AG04450 (cell line): ENCODE measurements at regions not wholly inside any gene's neighbourhood (a gene's known extent, or its start where the extent isn't known, plus 50 kb on each side); places are given as distances from the start of the nearest gene placed in this dataset.
"Not testable (repeated sequence)": the region's sequence is repeated elsewhere in the genome, so short reads cannot be mapped to it uniquely, and the experiment has no call there.

Experiments used
- CTCF ChIA-PET: fragments of 300-600, 350-600 bp; formaldehyde crosslinking; extraction: SDS; loops from one replicate; lab custom pipeline; 2022; ENCODE audit warnings: antibody characterized with exemption, inconsistent platforms; lab: Charles Lee
- POLR2A ChIA-PET: fragments of 350-600 bp; formaldehyde crosslinking; extraction: SDS; loops from one replicate; lab custom pipeline; 2021; ENCODE audit warnings: antibody characterized with exemption, inconsistent platforms; lab: Yijun Ruan, JAX
- DNase-seq: peaks from one replicate; pipeline ENCODE4 v3.0.0-alpha.2; 2011; ENCODE audit warnings: low read depth, low spot score
- H3K27ac ChIP-seq: one replicate; pipeline ENCODE4 v1.5.1; 2012; ENCODE audit warnings: low read depth, low read length, control low read depth
- H3K27me3 ChIP-seq: one replicate; pipeline ENCODE4 v1.6.0; 2012; ENCODE audit warnings: low read length; ENCODE audit not compliant: control insufficient read depth, insufficient read depth
- H3K4me3 ChIP-seq: 2 replicates; pipeline ENCODE4 v1.5.1; 2011; ENCODE audit warnings: mild to moderate bottlenecking, low read depth, low read length, control low read depth
- H3K9me3 ChIP-seq: 2 replicates; pipeline ENCODE4 v1.5.1; 2012; ENCODE audit warnings: low read length; ENCODE audit not compliant: control insufficient read depth, insufficient read depth
- TF ChIP-seq, protein P1 (sequence below): IDR thresholded peaks from 2 replicates; pipeline ENCODE4 v1.5.1; 2011; ENCODE audit warnings: low read depth, low read length, control low read depth, inconsistent platforms

DNA sequence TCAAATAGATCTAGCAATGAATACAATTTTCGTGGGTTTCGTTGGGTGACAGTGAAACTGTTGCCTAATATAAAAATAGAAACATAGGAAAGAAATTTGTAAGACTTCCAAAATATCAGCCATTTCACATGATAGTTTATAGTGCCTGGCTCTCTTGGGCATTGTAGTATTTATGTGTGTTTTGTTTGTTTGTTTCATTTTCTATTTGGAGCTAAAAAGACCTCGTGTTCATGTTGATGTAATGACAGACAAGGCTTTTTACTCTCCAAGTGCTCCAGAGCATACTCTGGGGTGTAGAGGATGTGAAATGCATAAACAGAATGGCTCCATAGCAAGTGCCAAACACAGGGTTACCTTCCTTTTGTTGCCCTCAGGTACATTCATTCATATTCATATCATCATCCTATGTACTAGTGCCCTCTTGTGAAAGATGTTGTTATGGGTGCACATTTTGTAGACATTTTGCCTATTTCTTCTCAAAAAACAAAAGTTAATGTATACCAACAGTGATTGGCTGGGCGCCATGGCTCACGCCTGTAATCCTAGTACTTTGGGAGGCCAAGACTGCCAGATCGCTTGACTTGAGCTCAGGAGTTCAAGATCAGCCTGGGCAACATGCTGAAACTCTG is 100.7 kb upstream of the AMOT start:
- Histone ChIP-seq H3K27ac (no peak overlapping the region), H3K4me3 (no peak overlapping the region), H3K27me3 (no peaks in the 10 kb centered on the region), H3K9me3 (no peaks in the 10 kb centered on the region)
- ChIA-PET CTCF (interaction anchor here (0.6 to 0.7 kb wide), 4 partner anchors 64 to 555 kb away, joined by 3 to 6 read pairs (median 5); no protein-coding TSS in a partner anchor), POLR2A (no interaction called here)
- DNase-seq: no peak
- TF ChIP-seq, protein P1, sequence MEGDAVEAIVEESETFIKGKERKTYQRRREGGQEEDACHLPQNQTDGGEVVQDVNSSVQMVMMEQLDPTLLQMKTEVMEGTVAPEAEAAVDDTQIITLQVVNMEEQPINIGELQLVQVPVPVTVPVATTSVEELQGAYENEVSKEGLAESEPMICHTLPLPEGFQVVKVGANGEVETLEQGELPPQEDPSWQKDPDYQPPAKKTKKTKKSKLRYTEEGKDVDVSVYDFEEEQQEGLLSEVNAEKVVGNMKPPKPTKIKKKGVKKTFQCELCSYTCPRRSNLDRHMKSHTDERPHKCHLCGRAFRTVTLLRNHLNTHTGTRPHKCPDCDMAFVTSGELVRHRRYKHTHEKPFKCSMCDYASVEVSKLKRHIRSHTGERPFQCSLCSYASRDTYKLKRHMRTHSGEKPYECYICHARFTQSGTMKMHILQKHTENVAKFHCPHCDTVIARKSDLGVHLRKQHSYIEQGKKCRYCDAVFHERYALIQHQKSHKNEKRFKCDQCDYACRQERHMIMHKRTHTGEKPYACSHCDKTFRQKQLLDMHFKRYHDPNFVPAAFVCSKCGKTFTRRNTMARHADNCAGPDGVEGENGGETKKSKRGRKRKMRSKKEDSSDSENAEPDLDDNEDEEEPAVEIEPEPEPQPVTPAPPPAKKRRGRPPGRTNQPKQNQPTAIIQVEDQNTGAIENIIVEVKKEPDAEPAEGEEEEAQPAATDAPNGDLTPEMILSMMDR: no peak; the same call in 1 of the 2 replicates

DNA sequence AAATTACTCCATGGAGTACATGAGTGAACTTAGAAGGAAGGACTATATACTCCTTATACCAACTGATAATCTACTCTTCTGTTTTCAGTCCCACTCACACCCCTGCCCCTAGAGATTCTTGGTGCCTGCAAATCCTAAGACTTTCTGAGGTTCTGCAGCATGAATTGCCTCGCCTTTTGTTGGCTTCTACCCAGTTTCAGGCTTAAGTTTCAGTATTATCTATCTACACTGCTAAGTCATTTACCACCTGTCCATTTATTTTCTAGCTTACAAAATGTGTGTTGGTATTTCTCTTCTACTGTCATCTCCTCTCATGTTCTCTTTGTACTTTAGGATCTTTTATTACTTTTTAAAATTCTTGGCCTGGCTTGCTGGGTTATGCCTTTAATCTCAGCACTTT is 94.4 kb upstream of the AMOT start:
- Histone ChIP-seq H3K27me3 (no peaks in the 10 kb centered on the region), H3K4me3 (no peak overlapping the region), H3K27ac (no peak overlapping the region), H3K9me3 (no peaks in the 10 kb centered on the region)
- TF ChIP-seq, protein P1: no peak
- POLR2A ChIA-PET: no interaction called here
- no peak for DNase-seq
- CTCF ChIA-PET: no interaction called here

DNA sequence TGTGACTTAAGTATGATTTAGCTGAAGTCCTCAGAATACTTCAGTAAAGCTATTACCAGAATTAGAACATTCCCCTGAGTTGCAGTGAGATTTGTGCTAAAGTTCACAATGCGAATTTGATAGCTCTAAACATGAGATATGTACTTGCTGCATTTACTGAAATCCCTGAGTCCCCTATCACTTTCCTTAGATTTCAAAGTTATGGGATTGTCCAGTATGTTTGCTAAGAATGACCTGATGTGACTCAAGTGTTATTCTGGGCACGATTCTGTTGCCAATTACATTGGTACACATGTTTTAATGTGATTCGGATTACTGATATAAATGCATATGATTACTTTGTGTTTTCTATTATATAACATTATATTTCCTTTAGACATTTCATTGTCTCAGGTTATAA is 91.3 kb upstream of the AMOT start:
- Histone ChIP-seq H3K9me3 (no peaks in the 10 kb centered on the region), H3K4me3 (no peak overlapping the region), H3K27ac (no peak overlapping the region), H3K27me3 (no peaks in the 10 kb centered on the region)
- CTCF ChIA-PET: no interaction called here
- DNase-seq: no peak
- TF ChIP-seq, protein P1: no peak
- POLR2A ChIA-PET: no interaction called here

DNA sequence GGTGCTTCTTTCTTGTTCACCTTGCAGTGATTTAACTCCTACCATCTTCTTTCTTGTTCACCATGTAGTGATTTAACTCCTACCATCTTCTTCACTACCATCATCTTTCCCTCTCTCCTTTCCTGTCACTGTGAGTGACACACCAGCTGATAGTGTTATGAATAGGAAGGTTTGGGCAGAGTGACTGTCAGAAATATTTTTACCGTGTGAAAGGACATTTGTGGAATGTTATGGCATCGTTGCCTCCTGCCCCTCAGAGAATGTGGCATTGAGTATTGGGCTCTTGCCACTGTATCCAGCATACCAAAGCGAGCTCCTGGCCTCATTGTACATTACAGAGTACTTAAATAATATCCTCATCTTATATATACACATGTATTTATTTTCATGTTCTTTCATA is 90.8 kb upstream of the AMOT start:
- POLR2A ChIA-PET: no interaction called here

DNA sequence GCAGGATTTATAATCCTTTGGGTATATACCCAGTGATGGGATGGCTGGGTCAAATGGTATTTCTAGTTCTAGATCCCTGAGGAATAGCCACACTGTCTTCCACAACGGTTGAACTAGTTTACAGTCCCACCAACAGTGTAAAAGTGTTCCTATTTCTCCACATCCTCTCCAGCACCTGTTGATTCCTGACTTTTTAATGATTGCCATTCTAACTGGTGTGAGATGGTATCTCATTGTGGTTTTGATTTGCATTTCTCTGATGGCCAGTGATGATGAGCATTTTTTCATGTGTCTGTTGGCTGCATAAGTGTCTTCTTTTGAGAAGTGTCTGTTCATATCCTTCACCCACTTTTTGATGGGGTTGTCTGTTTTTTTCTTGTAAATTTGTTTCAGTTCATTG is 82.8 kb upstream of the AMOT start:
- H3K9me3 ChIP-seq, CTCF ChIA-PET, DNase-seq, H3K27ac ChIP-seq, POLR2A ChIA-PET, H3K4me3 ChIP-seq, H3K27me3 ChIP-seq: not testable (repeated sequence)

More for the DNA sequence above, 90.8 kb upstream of the AMOT start:
- no peak overlapping the region for H3K4me3 ChIP-seq
- TF ChIP-seq, protein P1: no peak
- no peaks in the 10 kb centered on the region for H3K27me3 ChIP-seq
- no peaks in the 10 kb centered on the region for H3K9me3 ChIP-seq
- H3K27ac ChIP-seq: no peak overlapping the region
- CTCF ChIA-PET: no interaction called here
- DNase-seq: no peak
